SW480 (cell line): ENCODE measurements at regions not wholly inside any gene's neighbourhood (a gene's known extent, or its start where the extent isn't known, plus 50 kb on each side); places are given as distances from the start of the nearest gene placed in this dataset.

ENCODE experiments used
- DNase-seq: peaks from one replicate; pipeline ENCODE4 v3.0.0-alpha.2; 2016; ENCODE audit warnings: low spot score

- no peak for DNase-seq
Observed at GRCh38 chr15:87167055-87167454, 1087.4 kb downstream of the AGBL1 start.

GRCh38 chr15:87155771-87156170, 1076.1 kb downstream of the AGBL1 start:
- no peak for DNase-seq

- DNase-seq: no peak
Observed at GRCh38 chr15:87154761-87155160, 1075.1 kb downstream of the AGBL1 start.

GRCh38 chr15:87151202-87151748, 1071.6 kb downstream of the AGBL1 start:
- no peak for DNase-seq

- no peak for DNase-seq
Observed at GRCh38 chr15:87145696-87146095, 1066.0 kb downstream of the AGBL1 start.

GRCh38 chr15:87144775-87145174, 1065.1 kb downstream of the AGBL1 start:
- no peak for DNase-seq

- DNase-seq: no peak
Observed at GRCh38 chr15:87142096-87142495, 1062.4 kb downstream of the AGBL1 start.

GRCh38 chr15:87135109-87135508, 1055.4 kb downstream of the AGBL1 start:
- no peak for DNase-seq

GRCh38 chr15:87133704-87134103, 1054.0 kb downstream of the AGBL1 start:
- DNase-seq: no peak

GRCh38 chr15:87131067-87131466, 1051.4 kb downstream of the AGBL1 start:
- no peak for DNase-seq

- DNase-seq: no peak
Observed at GRCh38 chr15:87129916-87130315, 1050.2 kb downstream of the AGBL1 start.

- DNase-seq: no peak
Observed at GRCh38 chr15:87123676-87124382, 1044.2 kb downstream of the AGBL1 start.

- DNase-seq: no peak
Observed at GRCh38 chr15:87121336-87121735, 1041.7 kb downstream of the AGBL1 start.

GRCh38 chr15:87120555-87120954, 1040.9 kb downstream of the AGBL1 start:
- no peak for DNase-seq

GRCh38 chr15:87118846-87119245, 1039.2 kb downstream of the AGBL1 start:
- DNase-seq: no peak

- DNase-seq: no peak
Observed at GRCh38 chr15:87118435-87118834, 1038.8 kb downstream of the AGBL1 start.

- DNase-seq: no peak
Observed at GRCh38 chr15:87115795-87116194, 1036.1 kb downstream of the AGBL1 start.

- DNase-seq: no peak
Observed at GRCh38 chr15:87099916-87100315, 1020.2 kb downstream of the AGBL1 start.

- DNase-seq: no peak
Observed at GRCh38 chr15:87089551-87089950, 1009.9 kb downstream of the AGBL1 start.

GRCh38 chr15:87083201-87083600, 1003.5 kb downstream of the AGBL1 start:
- DNase-seq: no peak

GRCh38 chr15:87082581-87082980, 1002.9 kb downstream of the AGBL1 start:
- DNase-seq: no peak

- DNase-seq: no peak
Observed at GRCh38 chr15:87080547-87080946, 1000.9 kb downstream of the AGBL1 start.
